Thoracic aorta (tissue), 2 donors: ENCODE measurements at regions not wholly inside any gene's neighbourhood (a gene's known extent, or its start where the extent isn't known, plus 50 kb on each side); places are given as distances from the start of the nearest gene placed in this dataset.

Experiments used
- ATAC-seq: fragments of 150-250 bp; one replicate; pipeline ENCODE4 v1.8.0; 2017; ENCODE audit warnings: low read depth; ENCODE audit not compliant: insufficient number of reproducible peaks, low FRiP score
- DNase-seq: peaks from one replicate; pipeline ENCODE4 v3.0.0-alpha.2; 2020; ENCODE audit warnings: low spot score
- H3K27ac ChIP-seq, 2 donors: fragments of 200-600 bp; sonication (generic); 1 replicate in 1 of 2; 2 replicates in 1 of 2; pipeline ENCODE4 v1.5.1; 2016; ENCODE audit warnings: mild to moderate bottlenecking in 2 of 2, moderate library complexity in 2 of 2
- H3K27me3 ChIP-seq: fragments of 200-600 bp; sonication (generic); replicated peaks from 2 replicates; pipeline ENCODE4 v1.6.0; 2016; ENCODE audit warnings: mild to moderate bottlenecking; ENCODE audit not compliant: insufficient read depth
- H3K36me3 ChIP-seq: fragments of 200-600 bp; sonication (generic); one replicate; pipeline ENCODE4 v1.5.1; 2016
- H3K4me1 ChIP-seq, 2 donors: fragments of 200-600 bp; sonication (generic); 1 replicate in 1 of 2; 2 replicates in 1 of 2; pipeline versions ENCODE4 v1.5.1 to v1.6.0; 2016; ENCODE audit warnings: low read depth in 2 of 2, mild to moderate bottlenecking in 1 of 2; ENCODE audit not compliant: control insufficient read depth in 1 of 2
- H3K4me3 ChIP-seq: fragments of 200-600 bp; sonication (generic); 2 replicates; pipeline ENCODE4 v1.5.1; 2016; ENCODE audit warnings: mild to moderate bottlenecking
- H3K9me3 ChIP-seq: fragments of 200-600 bp; sonication (generic); 2 replicates; pipeline ENCODE4 v1.5.1; 2016
- TF ChIP-seq, protein P1 (sequence below): fragments of 200-600 bp; sonication (generic); IDR thresholded peaks from one replicate; pipeline ENCODE4 v1.5.1; 2019; ENCODE audit warnings: antibody characterized with exemption

DNA sequence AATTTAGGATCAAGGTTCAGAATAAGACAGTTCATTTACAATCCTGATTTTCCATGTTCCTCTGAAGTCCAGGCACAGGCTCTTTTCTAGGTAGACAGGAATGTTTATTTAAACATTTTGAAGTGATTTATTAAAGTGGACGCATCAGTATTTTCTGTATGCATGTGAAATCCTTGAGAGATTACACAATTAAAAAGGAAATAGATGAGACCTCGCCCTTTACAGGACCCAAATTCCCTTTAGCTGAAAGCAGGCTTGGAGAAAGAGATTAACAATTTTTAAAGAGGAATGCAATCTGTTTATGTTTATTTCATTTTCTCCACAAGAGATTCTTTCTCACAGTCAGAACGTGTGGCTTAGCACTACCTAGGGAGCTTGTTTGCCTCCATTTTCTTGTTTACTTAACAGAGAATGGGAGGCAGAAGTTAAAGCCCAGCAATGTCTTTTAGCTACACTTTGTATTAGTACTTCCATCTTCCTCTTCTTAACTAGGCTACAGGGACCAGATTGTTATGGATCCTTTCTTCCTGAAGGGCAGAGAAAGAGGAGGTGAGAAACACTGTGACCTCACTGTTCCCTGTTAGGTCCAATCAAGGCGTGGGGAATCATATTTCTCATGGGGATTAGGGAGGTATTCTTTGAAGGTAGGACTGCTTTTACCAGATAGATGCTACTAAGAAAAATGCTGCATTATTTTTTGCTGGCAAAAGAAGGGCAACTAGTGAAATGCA is 416.0 kb downstream of the SH3GL2 start:
- no peak for DNase-seq
- TF ChIP-seq, protein P1, sequence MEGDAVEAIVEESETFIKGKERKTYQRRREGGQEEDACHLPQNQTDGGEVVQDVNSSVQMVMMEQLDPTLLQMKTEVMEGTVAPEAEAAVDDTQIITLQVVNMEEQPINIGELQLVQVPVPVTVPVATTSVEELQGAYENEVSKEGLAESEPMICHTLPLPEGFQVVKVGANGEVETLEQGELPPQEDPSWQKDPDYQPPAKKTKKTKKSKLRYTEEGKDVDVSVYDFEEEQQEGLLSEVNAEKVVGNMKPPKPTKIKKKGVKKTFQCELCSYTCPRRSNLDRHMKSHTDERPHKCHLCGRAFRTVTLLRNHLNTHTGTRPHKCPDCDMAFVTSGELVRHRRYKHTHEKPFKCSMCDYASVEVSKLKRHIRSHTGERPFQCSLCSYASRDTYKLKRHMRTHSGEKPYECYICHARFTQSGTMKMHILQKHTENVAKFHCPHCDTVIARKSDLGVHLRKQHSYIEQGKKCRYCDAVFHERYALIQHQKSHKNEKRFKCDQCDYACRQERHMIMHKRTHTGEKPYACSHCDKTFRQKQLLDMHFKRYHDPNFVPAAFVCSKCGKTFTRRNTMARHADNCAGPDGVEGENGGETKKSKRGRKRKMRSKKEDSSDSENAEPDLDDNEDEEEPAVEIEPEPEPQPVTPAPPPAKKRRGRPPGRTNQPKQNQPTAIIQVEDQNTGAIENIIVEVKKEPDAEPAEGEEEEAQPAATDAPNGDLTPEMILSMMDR, result no peak
- H3K4me3 ChIP-seq, result no peak overlapping the region
- no peaks in the 10 kb centered on the region for H3K27me3 ChIP-seq
- no peaks in the 10 kb centered on the region for H3K36me3 ChIP-seq
- peaks cover 0 to 18% of the 10 kb centered on the region in 2 donors for H3K4me1 ChIP-seq
- H3K9me3 ChIP-seq, result no peaks in the 10 kb centered on the region
- no peak overlapping the region for H3K27ac ChIP-seq
- no peak for ATAC-seq

DNA sequence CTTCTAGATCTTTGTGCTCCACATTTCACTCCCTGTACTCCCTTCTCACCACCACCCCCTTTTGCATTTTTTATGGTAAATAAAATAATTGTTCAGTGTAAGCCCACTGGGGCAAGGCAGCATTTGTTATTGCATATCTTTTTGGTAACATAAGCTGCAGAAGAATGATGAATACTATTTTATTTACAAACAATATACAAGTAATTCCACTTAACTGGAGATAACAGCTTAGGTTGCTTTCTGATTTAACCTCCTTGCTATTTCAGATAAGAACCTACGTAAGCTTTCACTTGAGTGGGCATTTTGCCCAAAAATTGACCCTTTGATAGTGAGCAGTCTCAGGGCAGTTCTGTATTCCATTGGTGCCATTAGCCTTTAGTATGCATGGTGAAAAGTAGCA is 417.9 kb downstream of the SH3GL2 start:
- no peaks in the 10 kb centered on the region for H3K27me3 ChIP-seq
- no peaks in the 10 kb centered on the region for H3K9me3 ChIP-seq
- TF ChIP-seq, protein P1, result no peak
- DNase-seq (no peak), ATAC-seq (no peak)
- H3K4me3 ChIP-seq, result no peak overlapping the region
- peaks cover 0 to 18% of the 10 kb centered on the region in 2 donors for H3K4me1 ChIP-seq
- no peaks in the 10 kb centered on the region for H3K36me3 ChIP-seq
- H3K27ac ChIP-seq, result no peak overlapping the region

DNA sequence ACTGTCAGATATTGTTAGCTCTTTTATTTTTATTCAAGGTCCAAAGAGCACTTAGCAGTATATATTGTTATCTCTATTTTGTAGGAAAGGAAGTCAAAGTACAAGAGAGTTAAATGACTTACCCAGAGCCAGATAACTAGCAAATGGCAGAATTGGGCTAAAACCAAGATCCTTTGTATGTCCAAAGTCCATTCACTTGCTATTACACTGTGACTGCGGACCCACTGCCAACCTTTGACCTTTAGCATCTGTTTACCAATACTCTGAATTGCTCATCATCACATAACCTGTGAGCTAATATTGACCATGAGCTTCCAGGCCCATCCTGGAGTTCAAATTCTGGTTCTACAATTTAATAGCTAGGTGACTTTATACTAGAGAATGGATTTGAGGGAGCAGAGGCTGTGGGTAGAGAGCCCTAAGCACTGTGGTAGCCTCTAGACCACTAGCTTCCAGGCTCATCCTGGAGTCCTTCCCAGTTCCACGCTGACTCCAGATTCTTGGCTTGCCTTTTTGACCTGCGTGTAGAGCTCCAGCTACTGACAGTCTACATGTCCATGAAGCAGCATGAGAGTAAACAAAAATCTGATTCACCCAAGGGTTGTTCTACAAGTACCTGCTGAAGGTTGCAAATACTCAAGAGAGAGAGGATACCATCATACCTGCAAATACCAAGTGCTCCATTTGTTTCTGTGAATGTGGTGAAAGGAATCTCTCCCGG is 424.0 kb downstream of the SH3GL2 start:
- no peak overlapping the region for H3K4me3 ChIP-seq
- no peaks in the 10 kb centered on the region for H3K27me3 ChIP-seq
- ATAC-seq (no peak), DNase-seq (no peak)
- no peak overlapping the region for H3K27ac ChIP-seq
- TF ChIP-seq, protein P1, result no peak
- H3K4me1 ChIP-seq, result no peaks in the 10 kb centered on the region
- H3K36me3 ChIP-seq, result no peaks in the 10 kb centered on the region
- no peaks in the 10 kb centered on the region for H3K9me3 ChIP-seq

DNA sequence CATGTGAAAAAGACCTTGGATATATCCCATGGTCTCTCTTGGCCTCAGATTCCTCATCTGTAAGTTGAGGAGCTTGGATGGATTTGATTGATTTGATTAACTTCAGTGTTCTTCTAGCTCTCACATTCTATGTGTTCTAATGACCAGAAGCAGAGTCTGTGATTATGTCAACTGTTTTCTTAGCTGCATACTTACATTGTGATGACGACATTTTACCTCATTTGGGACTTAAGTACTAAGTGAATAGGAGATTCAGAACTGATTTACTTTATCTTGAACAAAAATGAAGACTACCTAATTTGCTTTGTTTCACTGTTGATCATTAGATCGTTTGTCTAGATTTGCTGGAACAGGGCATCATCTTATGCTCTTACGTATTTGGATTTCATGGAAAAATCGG is 427.7 kb downstream of the SH3GL2 start:
- Histone ChIP-seq H3K4me3 (no peak overlapping the region), H3K9me3 (no peaks in the 10 kb centered on the region), H3K36me3 (no peaks in the 10 kb centered on the region), H3K27ac (no peak overlapping the region), H3K4me1 (peaks cover 0 to 8% of the 10 kb centered on the region in 2 donors), H3K27me3 (no peaks in the 10 kb centered on the region)
- TF ChIP-seq, protein P1, result no peak
- DNase-seq, result no peak
- ATAC-seq, result no peak

DNA sequence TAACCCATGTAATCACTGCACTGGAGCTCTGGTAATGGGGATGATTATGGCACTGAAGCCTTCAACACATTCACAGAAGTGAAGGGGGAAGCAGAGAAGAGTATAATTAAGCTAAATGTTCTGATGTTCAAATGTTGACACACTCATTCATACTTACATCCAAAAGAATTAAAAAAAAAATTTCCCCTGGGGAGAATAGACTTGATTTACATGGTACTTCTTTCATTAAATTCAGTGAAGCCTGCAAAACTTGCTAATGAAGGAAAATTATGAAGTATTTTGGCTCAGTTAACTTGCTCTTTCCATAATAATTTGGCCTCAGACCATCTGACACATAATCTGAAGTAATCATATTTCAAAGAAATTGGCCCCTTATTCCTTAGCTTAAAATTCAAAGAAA is 428.8 kb downstream of the SH3GL2 start:
- DNase-seq (no peak), ATAC-seq (no peak)
- Histone ChIP-seq H3K4me1 (peaks cover 0 to 8% of the 10 kb centered on the region in 2 donors), H3K27me3 (no peaks in the 10 kb centered on the region), H3K4me3 (no peak overlapping the region), H3K27ac (no peak overlapping the region), H3K9me3 (no peaks in the 10 kb centered on the region), H3K36me3 (no peaks in the 10 kb centered on the region)
- TF ChIP-seq, protein P1, result no peak
